Dermis microvascular lymphatic vessel endothelial cell (primary cell): ENCODE measurements at regions not wholly inside any gene's neighbourhood (a gene's known extent, or its start where the extent isn't known, plus 50 kb on each side); places are given as distances from the start of the nearest gene placed in this dataset.

Source experiments
- DNase-seq, 2 donors: peaks; one replicate each; pipeline versions ENCODE4 v3.0.0 to v3.0.0-alpha.2; 2010; ENCODE audit warnings: low read depth in 2 of 2

GRCh38 chr14:100381395-100382105, 58.4 kb downstream of the SLC25A47 start:
- no peak for DNase-seq

- DNase-seq, result no peak
Observed at GRCh38 chr14:100382106-100382455, 58.9 kb downstream of the SLC25A47 start.

GRCh38 chr14:100383727-100384158, 60.6 kb downstream of the SLC25A47 start:
- peak in 1 of 2 donors; percentile 75 for DNase-seq

- no peak for DNase-seq
Observed at GRCh38 chr14:100384277-100384676, 61.1 kb downstream of the SLC25A47 start.

GRCh38 chr14:100384819-100385813, 62.0 kb downstream of the SLC25A47 start:
- DNase-seq, result peak; percentile 45 to 78

GRCh38 chr14:100386121-100386520, 63.0 kb downstream of the SLC25A47 start:
- peak in 1 of 2 donors; percentile 34 for DNase-seq

GRCh38 chr14:100386846-100387245, 63.7 kb downstream of the SLC25A47 start:
- DNase-seq, result no peak

- no peak for DNase-seq
Observed at GRCh38 chr14:100387450-100387849, 64.3 kb downstream of the SLC25A47 start.

- no peak for DNase-seq
Observed at GRCh38 chr14:100388103-100389054, 65.2 kb downstream of the SLC25A47 start.

- no peak for DNase-seq
Observed at GRCh38 chr14:100389497-100390104, 66.5 kb downstream of the SLC25A47 start.

- DNase-seq, result no peak
Observed at GRCh38 chr14:100391173-100391572, 68.0 kb downstream of the SLC25A47 start.

GRCh38 chr14:100391724-100392123, 68.6 kb downstream of the SLC25A47 start:
- DNase-seq, result no peak

- no peak for DNase-seq
Observed at GRCh38 chr14:100392356-100392755, 69.2 kb downstream of the SLC25A47 start.

- DNase-seq, result no peak
Observed at GRCh38 chr14:100393362-100393761, 70.2 kb downstream of the SLC25A47 start.

- no peak for DNase-seq
Observed at GRCh38 chr14:100393906-100394732, 71.0 kb downstream of the SLC25A47 start.

- DNase-seq, result no peak
Observed at GRCh38 chr14:100394886-100395672, 71.9 kb downstream of the SLC25A47 start.

GRCh38 chr14:100396266-100396795, 73.2 kb downstream of the SLC25A47 start:
- DNase-seq, result no peak

GRCh38 chr14:100397005-100397404, 73.9 kb downstream of the SLC25A47 start:
- DNase-seq, result no peak

- DNase-seq, result no peak
Observed at GRCh38 chr14:100398044-100398443, 74.9 kb downstream of the SLC25A47 start.
